ENCODE measurements at regions not wholly inside any gene's neighbourhood (a gene's known extent, or its start where the extent isn't known, plus 50 kb on each side); places are given as distances from the start of the nearest gene placed in this dataset.

DNA sequence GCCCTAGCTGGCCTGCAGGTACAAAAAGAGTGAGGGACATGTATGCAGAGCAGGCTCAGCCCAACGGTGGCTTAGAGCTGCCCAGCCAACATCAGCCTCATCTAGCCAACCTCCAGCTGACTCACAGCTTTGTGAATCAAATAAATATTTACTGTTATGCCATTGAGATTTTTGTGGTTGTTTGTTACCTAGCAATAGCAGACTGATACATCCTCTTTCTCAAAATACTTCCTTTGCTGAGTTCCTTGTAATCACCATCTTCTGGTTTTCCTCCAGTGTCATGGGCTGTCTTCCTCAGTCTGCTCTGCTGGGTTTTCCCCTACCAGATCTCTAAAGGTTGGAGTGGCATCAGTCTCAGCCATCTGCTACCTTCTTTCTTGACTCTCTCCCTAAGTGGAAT, 126.6 kb upstream of the SLC1A4 start:
- DNase-seq = no peak
- Histone ChIP-seq H3F3A (replicated peaks; ENCODE audit: insufficient read depth) (no peaks in the 10 kb centered on the region), H3K79me2 (ENCODE audit: insufficient read depth) (no peaks in the 10 kb centered on the region), H3K4me3 (ENCODE audit: low read depth in 2 of 2, low read length in 1 of 2) (no peak overlapping the region), H4K20me1 (ENCODE audit: insufficient read depth) (no peaks in the 10 kb centered on the region), H3K9me2 (no peaks in the 10 kb centered on the region), H3K4me2 (no peak overlapping the region), H3K4me1 (ENCODE audit: control insufficient read depth in 1 of 2, insufficient read depth in 2 of 2, low read depth in 1 of 2, low read length in 1 of 2) (peaks cover 9 to 15% of the 10 kb centered on the region in 2 experiments; a peak in 1 of 4 replicates), H2AFZ (ENCODE audit: low read depth) (no peak overlapping the region), H3K36me3 (replicated peaks in 1 of 2; ENCODE audit: control insufficient read depth in 1 of 2, insufficient read depth in 2 of 2, low read length in 1 of 2) (no peaks in the 10 kb centered on the region), H3K9ac (no peak overlapping the region), H3K9me3 (no peaks in the 10 kb centered on the region), H3K27ac (ENCODE audit: low read depth in 2 of 2, low read length in 1 of 2) (no peak overlapping the region), H3K27me3 (ENCODE audit: insufficient read depth) (no peaks in the 10 kb centered on the region)
- no peak for TF ChIP-seq POLR2AphosphoS5 (IDR thresholded peaks at IDR 0.05; ENCODE audit: low read depth, low read length)
- TF ChIP-seq, protein P1, sequence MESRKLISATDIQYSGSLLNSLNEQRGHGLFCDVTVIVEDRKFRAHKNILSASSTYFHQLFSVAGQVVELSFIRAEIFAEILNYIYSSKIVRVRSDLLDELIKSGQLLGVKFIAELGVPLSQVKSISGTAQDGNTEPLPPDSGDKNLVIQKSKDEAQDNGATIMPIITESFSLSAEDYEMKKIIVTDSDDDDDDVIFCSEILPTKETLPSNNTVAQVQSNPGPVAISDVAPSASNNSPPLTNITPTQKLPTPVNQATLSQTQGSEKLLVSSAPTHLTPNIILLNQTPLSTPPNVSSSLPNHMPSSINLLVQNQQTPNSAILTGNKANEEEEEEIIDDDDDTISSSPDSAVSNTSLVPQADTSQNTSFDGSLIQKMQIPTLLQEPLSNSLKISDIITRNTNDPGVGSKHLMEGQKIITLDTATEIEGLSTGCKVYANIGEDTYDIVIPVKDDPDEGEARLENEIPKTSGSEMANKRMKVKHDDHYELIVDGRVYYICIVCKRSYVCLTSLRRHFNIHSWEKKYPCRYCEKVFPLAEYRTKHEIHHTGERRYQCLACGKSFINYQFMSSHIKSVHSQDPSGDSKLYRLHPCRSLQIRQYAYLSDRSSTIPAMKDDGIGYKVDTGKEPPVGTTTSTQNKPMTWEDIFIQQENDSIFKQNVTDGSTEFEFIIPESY (IDR thresholded peaks at IDR 0.05; ENCODE audit: borderline replicate concordance, low read depth) = no peak
- no peak for TF ChIP-seq MXI1 (IDR thresholded peaks at IDR 0.05; ENCODE audit: low read depth, low read length)
- no peak for TF ChIP-seq SMC3 (IDR thresholded peaks at IDR 0.05; ENCODE audit: low read depth, low read length)
- TF ChIP-seq ELF1 (IDR thresholded peaks at IDR 0.05) = no peak
- TF ChIP-seq GABPA (IDR thresholded peaks at IDR 0.05; ENCODE audit: low read depth) = no peak
- TF ChIP-seq, protein P2, sequence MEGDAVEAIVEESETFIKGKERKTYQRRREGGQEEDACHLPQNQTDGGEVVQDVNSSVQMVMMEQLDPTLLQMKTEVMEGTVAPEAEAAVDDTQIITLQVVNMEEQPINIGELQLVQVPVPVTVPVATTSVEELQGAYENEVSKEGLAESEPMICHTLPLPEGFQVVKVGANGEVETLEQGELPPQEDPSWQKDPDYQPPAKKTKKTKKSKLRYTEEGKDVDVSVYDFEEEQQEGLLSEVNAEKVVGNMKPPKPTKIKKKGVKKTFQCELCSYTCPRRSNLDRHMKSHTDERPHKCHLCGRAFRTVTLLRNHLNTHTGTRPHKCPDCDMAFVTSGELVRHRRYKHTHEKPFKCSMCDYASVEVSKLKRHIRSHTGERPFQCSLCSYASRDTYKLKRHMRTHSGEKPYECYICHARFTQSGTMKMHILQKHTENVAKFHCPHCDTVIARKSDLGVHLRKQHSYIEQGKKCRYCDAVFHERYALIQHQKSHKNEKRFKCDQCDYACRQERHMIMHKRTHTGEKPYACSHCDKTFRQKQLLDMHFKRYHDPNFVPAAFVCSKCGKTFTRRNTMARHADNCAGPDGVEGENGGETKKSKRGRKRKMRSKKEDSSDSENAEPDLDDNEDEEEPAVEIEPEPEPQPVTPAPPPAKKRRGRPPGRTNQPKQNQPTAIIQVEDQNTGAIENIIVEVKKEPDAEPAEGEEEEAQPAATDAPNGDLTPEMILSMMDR (IDR thresholded peaks at IDR 0.05) = no peak
- no peak for TF ChIP-seq SIN3A (IDR thresholded peaks at IDR 0.05; ENCODE audit: borderline replicate concordance, low read depth, low read length)
- TF ChIP-seq MEF2A (IDR thresholded peaks at IDR 0.05; ENCODE audit: borderline replicate concordance, low read depth) = no peak
- no peak for TF ChIP-seq CHD2 (IDR thresholded peaks at IDR 0.05; ENCODE audit: low read length, partially characterized antibody)
- ChIA-PET POLR2A (no interaction called here), CTCF (interaction anchor here (1.0 to 1.3 kb wide), 5 partner anchors 12 to 339 kb away, joined by 3 to 7 read pairs (median 3); no protein-coding TSS in a partner anchor)
- whole genome bisulfite sequencing (ENCODE audit: low lambda C conversion rate) = 64% methylated on average over 1 of the region's 1 CpG

DNA sequence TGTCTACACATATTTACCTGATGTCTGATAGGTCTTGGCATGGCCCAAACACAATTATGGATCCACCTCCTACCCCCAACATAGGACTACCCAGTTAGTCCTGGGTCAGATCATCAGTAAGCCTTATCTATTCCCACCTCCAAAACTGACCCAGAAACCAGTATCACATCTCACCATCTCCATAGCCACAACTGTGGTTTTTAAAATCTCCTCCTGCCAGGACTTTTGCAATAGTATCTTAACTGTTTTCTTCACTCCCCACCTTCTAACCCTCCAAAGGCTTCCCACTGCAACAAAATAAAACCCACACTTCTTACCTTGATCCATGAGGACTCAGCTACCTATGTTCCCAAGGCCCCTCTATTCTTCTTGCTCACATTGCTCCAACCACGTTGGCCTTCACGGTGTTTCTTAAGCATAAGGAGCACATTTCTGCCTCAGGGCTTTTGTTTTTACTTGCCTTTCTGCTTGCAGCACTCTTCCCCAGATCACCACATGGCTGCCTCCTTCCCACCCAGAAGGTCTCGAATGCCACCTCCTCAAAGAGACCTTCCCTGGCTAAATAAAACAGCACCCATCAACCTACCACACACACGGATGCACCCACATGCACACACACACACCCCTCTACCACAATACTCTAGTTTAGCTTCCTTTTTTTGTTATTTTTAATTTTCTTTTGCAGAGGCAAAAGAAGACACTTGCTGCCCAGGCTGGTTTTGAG, 125.9 kb upstream of the SLC1A4 start:
- Histone ChIP-seq H3K9me3 (no peaks in the 10 kb centered on the region), H3K4me2 (no peak overlapping the region), H3K79me2 (ENCODE audit: insufficient read depth) (no peaks in the 10 kb centered on the region), H3K36me3 (replicated peaks in 1 of 2; ENCODE audit: control insufficient read depth in 1 of 2, insufficient read depth in 2 of 2, low read length in 1 of 2) (no peaks in the 10 kb centered on the region), H3K9me2 (no peaks in the 10 kb centered on the region), H3K27ac (ENCODE audit: low read depth in 2 of 2, low read length in 1 of 2) (no peak overlapping the region), H3K4me1 (ENCODE audit: control insufficient read depth in 1 of 2, insufficient read depth in 2 of 2, low read depth in 1 of 2, low read length in 1 of 2) (peaks cover 8% of the 10 kb centered on the region in 2 experiments; a peak in 1 of 4 replicates), H3K9ac (no peak overlapping the region), H3K4me3 (ENCODE audit: low read depth in 2 of 2, low read length in 1 of 2) (no peak overlapping the region), H3K27me3 (ENCODE audit: insufficient read depth) (no peaks in the 10 kb centered on the region), H2AFZ (ENCODE audit: low read depth) (no peak overlapping the region), H3F3A (replicated peaks; ENCODE audit: insufficient read depth) (no peaks in the 10 kb centered on the region), H4K20me1 (ENCODE audit: insufficient read depth) (no peaks in the 10 kb centered on the region)
- no peak for TF ChIP-seq MEF2A (IDR thresholded peaks at IDR 0.05; ENCODE audit: borderline replicate concordance, low read depth)
- TF ChIP-seq YY1 (IDR thresholded peaks at IDR 0.05; ENCODE audit: low read depth) = no peak
- TF ChIP-seq, protein P2 (IDR thresholded peaks at IDR 0.05) = no peak
- no peak for TF ChIP-seq CHD2 (IDR thresholded peaks at IDR 0.05; ENCODE audit: low read length, partially characterized antibody)
- TF ChIP-seq, protein P3, sequence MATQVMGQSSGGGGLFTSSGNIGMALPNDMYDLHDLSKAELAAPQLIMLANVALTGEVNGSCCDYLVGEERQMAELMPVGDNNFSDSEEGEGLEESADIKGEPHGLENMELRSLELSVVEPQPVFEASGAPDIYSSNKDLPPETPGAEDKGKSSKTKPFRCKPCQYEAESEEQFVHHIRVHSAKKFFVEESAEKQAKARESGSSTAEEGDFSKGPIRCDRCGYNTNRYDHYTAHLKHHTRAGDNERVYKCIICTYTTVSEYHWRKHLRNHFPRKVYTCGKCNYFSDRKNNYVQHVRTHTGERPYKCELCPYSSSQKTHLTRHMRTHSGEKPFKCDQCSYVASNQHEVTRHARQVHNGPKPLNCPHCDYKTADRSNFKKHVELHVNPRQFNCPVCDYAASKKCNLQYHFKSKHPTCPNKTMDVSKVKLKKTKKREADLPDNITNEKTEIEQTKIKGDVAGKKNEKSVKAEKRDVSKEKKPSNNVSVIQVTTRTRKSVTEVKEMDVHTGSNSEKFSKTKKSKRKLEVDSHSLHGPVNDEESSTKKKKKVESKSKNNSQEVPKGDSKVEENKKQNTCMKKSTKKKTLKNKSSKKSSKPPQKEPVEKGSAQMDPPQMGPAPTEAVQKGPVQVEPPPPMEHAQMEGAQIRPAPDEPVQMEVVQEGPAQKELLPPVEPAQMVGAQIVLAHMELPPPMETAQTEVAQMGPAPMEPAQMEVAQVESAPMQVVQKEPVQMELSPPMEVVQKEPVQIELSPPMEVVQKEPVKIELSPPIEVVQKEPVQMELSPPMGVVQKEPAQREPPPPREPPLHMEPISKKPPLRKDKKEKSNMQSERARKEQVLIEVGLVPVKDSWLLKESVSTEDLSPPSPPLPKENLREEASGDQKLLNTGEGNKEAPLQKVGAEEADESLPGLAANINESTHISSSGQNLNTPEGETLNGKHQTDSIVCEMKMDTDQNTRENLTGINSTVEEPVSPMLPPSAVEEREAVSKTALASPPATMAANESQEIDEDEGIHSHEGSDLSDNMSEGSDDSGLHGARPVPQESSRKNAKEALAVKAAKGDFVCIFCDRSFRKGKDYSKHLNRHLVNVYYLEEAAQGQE (IDR thresholded peaks at IDR 0.05; ENCODE audit: low read depth, low read length) = no peak
- TF ChIP-seq GATA2 (CRISPR knock-in tag; IDR thresholded peaks at IDR 0.05) = no peak
- no peak for TF ChIP-seq GABPA (IDR thresholded peaks at IDR 0.05; ENCODE audit: low read depth)
- TF ChIP-seq NRF1 (IDR thresholded peaks at IDR 0.05; ENCODE audit: low read depth, low read length) = no peak
- ChIA-PET CTCF (interaction anchor here (1.0 to 2.1 kb wide), 6 partner anchors 10 to 340 kb away, joined by 3 to 15 read pairs (median 5); no protein-coding TSS in a partner anchor), POLR2A (no interaction called here)
- WGBS (ENCODE audit: low lambda C conversion rate) = 100% methylated on average over 4 of the region's 4 CpGs
- DNase-seq = no peak
